Liver (tissue), 8 donors: ENCODE measurements at regions not wholly inside any gene's neighbourhood (a gene's known extent, or its start where the extent isn't known, plus 50 kb on each side); places are given as distances from the start of the nearest gene placed in this dataset.
A peak's percentile ranks its signal among the peaks of the same experiment; 100 is the strongest.

Experiments
- DNase-seq: peaks from one replicate; pipeline ENCODE4 v3.0.0-alpha.2; 2017; ENCODE audit warnings: low spot score
- H3K27ac ChIP-seq, 2 donors: one replicate each; pipeline ENCODE4 v1.7.0; 2013; ENCODE audit warnings: inconsistent platforms in 2 of 2, low read length in 2 of 2, control low read depth in 1 of 2, low read depth in 1 of 2, mild to moderate bottlenecking in 1 of 2
- H3K27me3 ChIP-seq, 4 donors: one replicate each; pipeline versions ENCODE4 v1.6.1 to v1.7.0; 2013; ENCODE audit warnings: low read length in 3 of 4, inconsistent platforms in 1 of 4, mild to moderate bottlenecking in 1 of 4, moderate library complexity in 1 of 4; ENCODE audit not compliant: control insufficient read depth in 4 of 4, insufficient read depth in 4 of 4
- H3K36me3 ChIP-seq, 4 donors: one replicate each; pipeline versions ENCODE4 v1.6.1 to v1.7.0; 2013; ENCODE audit warnings: low read length in 3 of 4, mild to moderate bottlenecking in 3 of 4, low read depth in 1 of 4, moderate library complexity in 1 of 4; ENCODE audit not compliant: control insufficient read depth in 4 of 4, insufficient read depth in 3 of 4
- H3K4me1 ChIP-seq, 4 donors: one replicate each; pipeline versions ENCODE4 v1.6.1 to v1.7.0; 2013; ENCODE audit warnings: low read length in 3 of 4, mild to moderate bottlenecking in 3 of 4, moderate library complexity in 1 of 4; ENCODE audit not compliant: control insufficient read depth in 4 of 4, insufficient read depth in 4 of 4
- H3K4me3 ChIP-seq, 3 donors: one replicate each; pipeline versions ENCODE4 v1.6.1 to v1.7.0; 2013; ENCODE audit warnings: low read length in 3 of 3, control low read depth in 1 of 3, low read depth in 1 of 3, mild to moderate bottlenecking in 1 of 3
- H3K9ac ChIP-seq, 2 donors: one replicate each; pipeline ENCODE4 v1.7.0; 2013; ENCODE audit warnings: low read length in 2 of 2, mild to moderate bottlenecking in 2 of 2, moderate library complexity in 2 of 2, control low read depth in 1 of 2, low read depth in 1 of 2
- H3K9me3 ChIP-seq, 4 donors: one replicate each; pipeline versions ENCODE4 v1.6.1 to v1.7.0; 2013; ENCODE audit warnings: low read length in 3 of 4; ENCODE audit not compliant: control insufficient read depth in 4 of 4
- ATF3 ChIP-seq: IDR thresholded peaks from 2 replicates; pipeline ENCODE4 v1.6.1; 2016; ENCODE audit warnings: antibody characterized with exemption
- CTCF ChIP-seq: fragments of 150-350 bp; IDR thresholded peaks from 2 replicates; pipeline ENCODE4 v1.5.1; 2017; ENCODE audit warnings: improper control_type of control experiment, low read depth, low read length; ENCODE audit not compliant: missing input control
- EGR1 ChIP-seq, 2 donors: IDR thresholded peaks; 2 replicates each; pipeline ENCODE4 v1.6.1; 2016 to 2018; ENCODE audit warnings: antibody characterized with exemption in 2 of 2, low read depth in 2 of 2
- FOXA1 ChIP-seq: IDR thresholded peaks from 2 replicates; pipeline ENCODE4 v1.6.1; 2016; ENCODE audit warnings: antibody characterized with exemption
- FOXA2 ChIP-seq: IDR thresholded peaks from 2 replicates; pipeline ENCODE4 v1.6.1; 2016; ENCODE audit warnings: antibody characterized with exemption
- GABPA ChIP-seq, 2 donors: IDR thresholded peaks in 1 of 2; conservative IDR thresholded peaks in 1 of 2; 2 replicates each; pipeline ENCODE4 v1.6.1; 2016; ENCODE audit warnings: antibody characterized with exemption in 2 of 2, mild to moderate bottlenecking in 1 of 2, moderate library complexity in 1 of 2
- HNF4A ChIP-seq, 2 donors: conservative IDR thresholded peaks; 2 replicates each; pipeline ENCODE4 v1.6.1; 2016; ENCODE audit warnings: antibody characterized with exemption in 2 of 2, mild to moderate bottlenecking in 2 of 2
- HNF4G ChIP-seq: IDR thresholded peaks from 2 replicates; pipeline ENCODE4 v1.6.1; 2016; ENCODE audit warnings: antibody characterized with exemption
- JUND ChIP-seq, 2 donors: IDR thresholded peaks; 2 replicates each; pipeline ENCODE4 v1.6.1; 2016; ENCODE audit warnings: antibody characterized with exemption in 2 of 2
- MAX ChIP-seq: IDR thresholded peaks from 2 replicates; pipeline ENCODE4 v1.6.1; 2016; ENCODE audit warnings: antibody characterized with exemption
- NR2F2 ChIP-seq: IDR thresholded peaks from 2 replicates; pipeline ENCODE4 v1.6.1; 2016; ENCODE audit warnings: antibody characterized with exemption
- RAD21 ChIP-seq, 2 donors: IDR thresholded peaks; 2 replicates each; pipeline ENCODE4 v1.6.1; 2016; ENCODE audit warnings: antibody characterized with exemption in 2 of 2, mild to moderate bottlenecking in 2 of 2
- REST ChIP-seq: IDR thresholded peaks from 2 replicates; pipeline ENCODE4 v1.6.1; 2016; ENCODE audit warnings: antibody characterized with exemption, mild to moderate bottlenecking
- RXRA ChIP-seq, 2 donors: IDR thresholded peaks; 2 replicates each; pipeline ENCODE4 v1.6.1; 2017 to 2018; ENCODE audit warnings: antibody characterized with exemption in 2 of 2, mild to moderate bottlenecking in 1 of 2
- SP1 ChIP-seq: IDR thresholded peaks from 2 replicates; pipeline ENCODE4 v1.6.1; 2018; ENCODE audit warnings: antibody characterized with exemption, mild to moderate bottlenecking
- TAF1 ChIP-seq: conservative IDR thresholded peaks from 2 replicates; pipeline ENCODE4 v1.6.1; 2016; ENCODE audit warnings: antibody characterized with exemption, mild to moderate bottlenecking
- YY1 ChIP-seq: IDR thresholded peaks from 2 replicates; pipeline ENCODE4 v1.6.1; 2016; ENCODE audit warnings: antibody characterized with exemption, mild to moderate bottlenecking
- ZBTB33 ChIP-seq: IDR thresholded peaks from 2 replicates; pipeline ENCODE4 v1.6.1; 2016; ENCODE audit warnings: antibody characterized with exemption
- WGBS: extraction: QIAGEN DNeasy Blood & Tissue Kit; methylation state at CpG from one replicate; pipeline ENCODE4 v1.1.7; 2013; 5-methylcytosine and 5-hydroxymethylcytosine counted together
- donor health status: healthy.
- donor health status: healthy.
- donor health status: healthy.
- donor health status: healthy.
- donor health status: healthy.

GRCh38 chr6:63456734-63457133, 115.5 kb upstream of the LOC128125822 start:
- TF ChIP-seq TAF1, result no peak
- TF ChIP-seq YY1, result no peak
- TF ChIP-seq ZBTB33, result no peak
- no peak for TF ChIP-seq NR2F2
- no peak for TF ChIP-seq EGR1 (IDR thresholded peaks at IDR 0.05; ENCODE audit: low read depth in 2 of 2)
- Histone ChIP-seq H3K4me1 (peaks cover 0 to 11% (median 5%) of the 10 kb centered on the region in 4 donors), H3K27me3 (no peaks in the 10 kb centered on the region), H3K4me3 (no peak overlapping the region), H3K9ac (no peak overlapping the region), H3K9me3 (no peaks in the 10 kb centered on the region), H3K36me3 (no peaks in the 10 kb centered on the region), H3K27ac (peak overlapping the region; percentile 51 to 65)
- DNase-seq, result no peak

- Histone ChIP-seq H3K4me3 (no peak overlapping the region), H3K36me3 (no peaks in the 10 kb centered on the region), H3K27ac (peak overlapping the region; percentile 89 to 97), H3K9ac (peak overlapping the region; percentile 94 to 99), H3K27me3 (no peaks in the 10 kb centered on the region), H3K4me1 (peaks cover 0 to 11% (median 5%) of the 10 kb centered on the region in 4 donors), H3K9me3 (no peaks in the 10 kb centered on the region)
- 31% methylated on average over 6 of the region's 6 CpGs for WGBS
- TF ChIP-seq TAF1 (peak; percentile 90), MAX (peak; percentile 81), JUND (IDR thresholded peaks at IDR 0.05) (peak; percentile 89 to 99), GABPA (IDR thresholded peaks at IDR 0.05 in 1 of 2, conservative IDR thresholded peaks at IDR 0.05 in 1 of 2) (peak in 1 of 2 donors; percentile 53), FOXA1 (peak; percentile 89), ZBTB33 (peak; percentile 95), RXRA (IDR thresholded peaks at IDR 0.05) (peak; percentile 86 to 96), YY1 (peak; percentile 72), HNF4A (conservative IDR thresholded peaks at IDR 0.05) (peak; percentile 81 to 92), RAD21 (IDR thresholded peaks at IDR 0.05) (peak; percentile 72 to 75), FOXA2 (peak; percentile 88), EGR1 (IDR thresholded peaks at IDR 0.05; ENCODE audit: low read depth in 2 of 2) (peak; percentile 97 to 100), HNF4G (peak; percentile 23), NR2F2 (no peak), SP1 (peak; percentile 98), CTCF (no peak), ATF3 (peak; percentile 91), REST (peak; percentile 92)
- DNase-seq, result no peak
These were observed 113.7 kb upstream of the LOC128125822 start for GRCh38 chr6:63458480-63459115.
